GM12874 (cell line): ENCODE measurements at regions not wholly inside any gene's neighbourhood (a gene's known extent, or its start where the extent isn't known, plus 50 kb on each side); places are given as distances from the start of the nearest gene placed in this dataset.

Experiments used
- TF ChIP-seq, protein P1 (sequence below): IDR thresholded peaks from 2 replicates; pipeline ENCODE4 v1.5.1; 2011; ENCODE audit warnings: low read depth, mild to moderate bottlenecking, control low read depth, low read length, moderate library complexity; ENCODE audit not compliant: insufficient read depth

GRCh38 chr2:191572319-191572718, 105.6 kb upstream of the NABP1 start:
- TF ChIP-seq, protein P1, sequence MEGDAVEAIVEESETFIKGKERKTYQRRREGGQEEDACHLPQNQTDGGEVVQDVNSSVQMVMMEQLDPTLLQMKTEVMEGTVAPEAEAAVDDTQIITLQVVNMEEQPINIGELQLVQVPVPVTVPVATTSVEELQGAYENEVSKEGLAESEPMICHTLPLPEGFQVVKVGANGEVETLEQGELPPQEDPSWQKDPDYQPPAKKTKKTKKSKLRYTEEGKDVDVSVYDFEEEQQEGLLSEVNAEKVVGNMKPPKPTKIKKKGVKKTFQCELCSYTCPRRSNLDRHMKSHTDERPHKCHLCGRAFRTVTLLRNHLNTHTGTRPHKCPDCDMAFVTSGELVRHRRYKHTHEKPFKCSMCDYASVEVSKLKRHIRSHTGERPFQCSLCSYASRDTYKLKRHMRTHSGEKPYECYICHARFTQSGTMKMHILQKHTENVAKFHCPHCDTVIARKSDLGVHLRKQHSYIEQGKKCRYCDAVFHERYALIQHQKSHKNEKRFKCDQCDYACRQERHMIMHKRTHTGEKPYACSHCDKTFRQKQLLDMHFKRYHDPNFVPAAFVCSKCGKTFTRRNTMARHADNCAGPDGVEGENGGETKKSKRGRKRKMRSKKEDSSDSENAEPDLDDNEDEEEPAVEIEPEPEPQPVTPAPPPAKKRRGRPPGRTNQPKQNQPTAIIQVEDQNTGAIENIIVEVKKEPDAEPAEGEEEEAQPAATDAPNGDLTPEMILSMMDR = no peak

DNA sequence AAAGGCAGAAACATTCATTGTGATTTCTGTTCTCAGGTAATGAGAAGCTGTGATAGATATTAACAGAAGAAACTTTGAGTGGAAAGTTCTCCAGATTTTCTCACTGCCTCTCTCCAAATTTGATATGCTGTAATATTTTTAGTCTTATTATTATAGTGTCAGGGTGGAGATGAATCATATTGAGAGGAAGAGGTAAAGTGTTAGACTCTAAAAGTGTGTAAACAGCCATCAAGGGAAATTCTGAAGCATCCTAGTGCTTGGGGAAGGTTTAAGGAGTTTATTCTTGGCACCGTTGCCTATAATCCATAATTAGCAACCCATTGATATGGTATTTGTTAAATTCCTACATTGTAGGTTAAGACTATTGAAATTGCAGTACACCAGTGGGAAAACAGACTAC, 104.7 kb upstream of the NABP1 start:
- TF ChIP-seq, protein P1 = no peak

GRCh38 chr2:191574232-191574631, 103.7 kb upstream of the NABP1 start:
- TF ChIP-seq, protein P1 = no peak

DNA sequence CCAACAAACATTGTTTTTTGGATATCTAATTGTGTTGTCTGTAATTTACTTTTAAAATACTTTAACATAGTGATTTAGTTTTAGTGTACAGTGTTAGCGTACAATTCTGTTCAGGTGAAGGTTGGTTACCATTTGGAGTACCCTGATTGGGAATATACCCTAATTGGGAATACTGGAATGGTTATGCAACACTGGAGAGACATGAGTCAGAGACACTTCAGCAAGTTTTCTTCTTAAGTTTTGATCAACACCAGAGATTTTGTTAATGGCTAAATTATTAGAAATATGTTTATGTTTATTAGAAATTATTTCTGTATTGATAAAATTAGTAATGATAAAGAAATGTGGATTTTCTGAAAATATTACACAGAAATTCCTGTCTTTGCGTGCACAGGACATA, 100.3 kb upstream of the NABP1 start:
- TF ChIP-seq, protein P1 = no peak

- TF ChIP-seq, protein P1 = no peak
Observed at GRCh38 chr2:191578031-191578430, 99.9 kb upstream of the NABP1 start.

DNA sequence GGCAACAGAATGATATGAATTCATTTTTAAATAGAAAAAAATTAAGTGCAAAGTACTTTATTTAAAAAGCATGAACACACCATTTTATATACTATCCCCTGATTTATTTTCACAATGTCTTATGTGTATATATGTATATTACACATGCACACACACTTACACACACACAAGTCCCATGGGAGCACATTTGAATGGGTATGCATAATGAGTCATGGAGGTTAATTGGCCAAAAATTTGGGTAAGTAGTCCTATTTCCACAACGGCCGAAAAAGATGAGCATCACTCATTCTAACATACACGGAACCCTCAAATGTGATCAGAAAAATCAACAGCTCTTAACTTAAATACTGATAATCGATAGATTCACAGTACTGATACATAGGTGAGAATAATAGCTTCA, 97.4 kb upstream of the NABP1 start:
- TF ChIP-seq, protein P1 = no peak

- TF ChIP-seq, protein P1 = no peak
Observed at GRCh38 chr2:191581003-191581402, 96.9 kb upstream of the NABP1 start.

DNA sequence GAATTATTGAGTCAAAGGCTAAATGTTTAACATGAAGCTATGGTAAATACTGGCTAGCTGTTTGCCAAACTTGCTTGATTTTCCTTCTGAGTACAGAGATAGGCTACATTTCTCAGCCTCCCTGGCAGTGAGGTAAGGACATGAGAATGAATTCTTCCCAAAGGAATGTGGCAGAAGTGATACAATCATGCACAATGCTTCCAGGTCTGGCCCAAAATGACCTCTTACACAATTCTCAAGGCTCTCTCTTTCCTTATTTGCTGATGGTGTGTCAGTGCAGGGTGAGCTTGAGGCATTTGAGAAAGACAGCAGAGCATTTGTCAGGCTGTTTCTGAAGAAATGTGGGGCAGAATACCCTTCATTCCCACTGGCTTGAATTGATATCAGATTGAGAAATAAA, 95.6 kb upstream of the NABP1 start:
- TF ChIP-seq, protein P1 = no peak
